GM19395 (cell line): ENCODE measurements at regions not wholly inside any gene's neighbourhood (a gene's known extent, or its start where the extent isn't known, plus 50 kb on each side); places are given as distances from the start of the nearest gene placed in this dataset.
A peak's percentile ranks its signal among the peaks of the same experiment; 100 is the strongest.

Experiments
- ATAC-seq: cut with Tn5 transposase; IDR thresholded peaks from one replicate; pipeline ENCODE4 v1.9.1; 2021; ENCODE audit warnings: mild to moderate bottlenecking, moderate library complexity; ENCODE audit not compliant: unreplicated experiment

GRCh38 chr15:93497291-93497690 is 408.3 kb upstream of the RGMA start:
- no peak for ATAC-seq

GRCh38 chr15:93496888-93497287 is 407.9 kb upstream of the RGMA start:
- ATAC-seq = no peak

GRCh38 chr15:93495799-93496637 is 407.0 kb upstream of the RGMA start:
- ATAC-seq = no peak

- ATAC-seq = no peak
Observed at GRCh38 chr15:93493172-93493571, 404.2 kb upstream of the RGMA start.

GRCh38 chr15:93491291-93491690 is 402.3 kb upstream of the RGMA start:
- ATAC-seq = no peak

- ATAC-seq = no peak
Observed at GRCh38 chr15:93488296-93488713, 399.3 kb upstream of the RGMA start.

GRCh38 chr15:93486407-93487117 is 397.6 kb upstream of the RGMA start:
- ATAC-seq = no peak

- no peak for ATAC-seq
Observed at GRCh38 chr15:93485438-93486327, 396.7 kb upstream of the RGMA start.

GRCh38 chr15:93483923-93484322 is 394.9 kb upstream of the RGMA start:
- no peak for ATAC-seq

GRCh38 chr15:93482731-93483130 is 393.7 kb upstream of the RGMA start:
- ATAC-seq = no peak

GRCh38 chr15:93479715-93480114 is 390.7 kb upstream of the RGMA start:
- no peak for ATAC-seq

- no peak for ATAC-seq
Observed at GRCh38 chr15:93478947-93479346, 389.9 kb upstream of the RGMA start.

GRCh38 chr15:93477721-93478120 is 388.7 kb upstream of the RGMA start:
- ATAC-seq = no peak

GRCh38 chr15:93477188-93477587 is 388.2 kb upstream of the RGMA start:
- no peak for ATAC-seq

- ATAC-seq = no peak
Observed at GRCh38 chr15:93476491-93477177, 387.6 kb upstream of the RGMA start.

GRCh38 chr15:93474728-93475127 is 385.7 kb upstream of the RGMA start:
- no peak for ATAC-seq

GRCh38 chr15:93469994-93470393 is 381.0 kb upstream of the RGMA start:
- no peak for ATAC-seq

GRCh38 chr15:93467337-93467736 is 378.3 kb upstream of the RGMA start:
- no peak for ATAC-seq

- no peak for ATAC-seq
Observed at GRCh38 chr15:93466380-93466779, 377.4 kb upstream of the RGMA start.

GRCh38 chr15:93462690-93463089 is 373.7 kb upstream of the RGMA start:
- ATAC-seq = no peak

- ATAC-seq = peak; percentile 94
Observed at GRCh38 chr15:93460717-93461116, 371.7 kb upstream of the RGMA start.
